Activated naive CD4-positive, alpha-beta T cell treated with anti-CD3 and anti-CD28 coated beads, Interleukin-2, amount 10 ng/mL, durations not matched to agents 7 days and 5 days (primary cell): ENCODE measurements at regions not wholly inside any gene's neighbourhood (a gene's known extent, or its start where the extent isn't known, plus 50 kb on each side); places are given as distances from the start of the nearest gene placed in this dataset.
"Not testable (repeated sequence)": the region's sequence is repeated elsewhere in the genome, so short reads cannot be mapped to it uniquely, and the experiment has no call there.

ENCODE experiments used
- CTCF ChIA-PET: fragments of 350-600 bp; sonication (Branson Sonifier 250); formaldehyde crosslinking; loops from one replicate; lab custom pipeline; 2021; ENCODE audit warnings: antibody characterized with exemption; lab: Charles Lee
- DNase-seq: peaks from one replicate; pipeline ENCODE4 v3.0.0-alpha.2; 2020
- H3K27ac Mint-ChIP-seq: one replicate; pipeline ENCODE4 v1.8.0; 2021; ENCODE audit warnings: mild to moderate bottlenecking, moderate library complexity, mixed read lengths
- H3K27me3 Mint-ChIP-seq: one replicate; pipeline ENCODE4 v1.8.0; 2021; ENCODE audit warnings: mild to moderate bottlenecking, mixed read lengths
- H3K36me3 Mint-ChIP-seq: one replicate; pipeline ENCODE4 v1.8.0; 2021; ENCODE audit warnings: mixed read lengths
- H3K4me1 Mint-ChIP-seq: one replicate; pipeline ENCODE4 v1.8.0; 2021; ENCODE audit warnings: mixed read lengths
- H3K4me3 Mint-ChIP-seq: one replicate; pipeline ENCODE4 v1.8.0; 2021; ENCODE audit warnings: mild to moderate bottlenecking, moderate library complexity, mixed read lengths
- H3K9me3 Mint-ChIP-seq: one replicate; pipeline ENCODE4 v1.8.0; 2021; ENCODE audit warnings: mixed read lengths

DNA sequence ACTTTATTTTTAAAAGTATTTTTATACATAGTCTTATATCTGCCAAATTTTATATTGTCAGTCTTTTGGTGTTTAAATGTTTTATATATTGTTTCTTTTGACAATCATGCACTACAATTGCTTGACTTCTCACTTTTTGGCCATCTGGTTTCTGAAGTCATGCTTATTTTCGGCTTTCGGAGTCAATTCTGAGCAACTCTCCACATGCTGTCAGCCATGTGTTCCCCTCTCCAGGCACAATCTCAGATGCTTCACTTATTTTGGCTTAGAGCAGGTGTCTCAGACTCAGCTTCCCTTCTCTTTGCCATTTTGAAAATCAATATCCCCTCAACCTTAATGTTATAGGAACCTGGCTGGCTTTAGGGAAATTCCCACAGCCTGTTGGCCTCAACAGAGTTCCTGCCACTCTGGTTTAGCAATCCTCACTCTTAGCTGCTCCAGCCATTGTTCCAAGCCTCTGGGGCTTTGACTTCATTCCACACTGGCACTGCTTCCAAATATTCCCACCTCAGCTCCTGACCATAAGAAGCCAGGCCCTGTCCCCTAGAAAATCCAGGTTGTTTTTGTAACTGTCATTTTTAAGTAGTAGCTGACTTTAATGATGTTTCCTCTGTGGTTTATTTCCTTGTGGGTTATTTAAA lies 125.5 kb upstream of the FAR2 start:
- Mint-ChIP-seq H3K4me1 (peaks cover 8% of the 10 kb centered on the region), H3K4me3 (no peak overlapping the region), H3K9me3 (no peaks in the 10 kb centered on the region), H3K27ac (no peak overlapping the region), H3K27me3 (no peaks in the 10 kb centered on the region), H3K36me3 (no peaks in the 10 kb centered on the region)
- CTCF ChIA-PET = no interaction called here
- no peak for DNase-seq

DNA sequence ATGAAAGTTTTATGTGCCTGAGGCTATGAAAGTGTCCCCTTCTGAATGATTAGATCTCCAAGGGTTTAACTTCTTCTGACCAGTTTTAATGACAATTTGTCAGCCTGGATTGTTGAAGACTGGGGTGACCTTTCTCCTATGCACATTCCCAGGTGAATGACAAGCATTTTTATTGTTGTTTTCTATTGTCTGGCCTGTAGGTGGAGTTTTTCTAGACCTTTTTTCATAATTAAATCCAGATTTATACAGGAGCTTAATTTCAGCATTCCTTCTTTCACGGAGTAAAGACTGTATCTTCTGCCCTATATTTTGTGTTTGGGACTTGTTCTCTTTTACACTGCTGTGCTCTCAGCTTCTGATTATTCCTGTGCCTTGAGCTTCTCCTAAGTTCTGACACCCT lies 125.0 kb upstream of the FAR2 start:
- H3K4me1 Mint-ChIP-seq = peaks cover 8% of the 10 kb centered on the region
- CTCF ChIA-PET = no interaction called here
- DNase-seq = no peak
- no peak overlapping the region for H3K27ac Mint-ChIP-seq
- H3K36me3 Mint-ChIP-seq = no peaks in the 10 kb centered on the region
- no peaks in the 10 kb centered on the region for H3K9me3 Mint-ChIP-seq
- H3K27me3 Mint-ChIP-seq = no peaks in the 10 kb centered on the region
- no peak overlapping the region for H3K4me3 Mint-ChIP-seq

DNA sequence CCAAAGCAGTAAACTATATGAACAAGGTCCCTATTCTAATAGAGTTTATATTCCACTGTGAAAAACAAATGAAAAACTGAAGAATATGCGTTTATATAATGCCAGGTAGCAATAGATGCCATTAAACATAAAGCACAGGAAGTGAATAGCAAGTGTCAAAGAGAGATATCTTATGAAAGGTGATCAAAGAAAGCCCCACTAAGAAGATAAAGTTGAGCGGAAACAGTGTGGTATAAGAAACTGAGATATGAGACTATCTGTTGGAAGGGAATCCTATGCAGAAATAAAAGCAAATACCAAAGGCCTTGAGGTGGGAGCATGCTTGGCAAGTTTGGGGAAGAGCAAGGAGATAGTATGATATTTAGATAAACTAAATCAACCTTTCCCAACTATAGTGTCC lies 123.1 kb upstream of the FAR2 start:
- no peak overlapping the region for H3K4me3 Mint-ChIP-seq
- DNase-seq = no peak
- H3K27ac Mint-ChIP-seq = no peak overlapping the region
- H3K27me3 Mint-ChIP-seq = no peaks in the 10 kb centered on the region
- CTCF ChIA-PET = no interaction called here
- H3K4me1 Mint-ChIP-seq = peaks cover 8% of the 10 kb centered on the region
- H3K36me3 Mint-ChIP-seq = no peaks in the 10 kb centered on the region
- H3K9me3 Mint-ChIP-seq = no peaks in the 10 kb centered on the region

DNA sequence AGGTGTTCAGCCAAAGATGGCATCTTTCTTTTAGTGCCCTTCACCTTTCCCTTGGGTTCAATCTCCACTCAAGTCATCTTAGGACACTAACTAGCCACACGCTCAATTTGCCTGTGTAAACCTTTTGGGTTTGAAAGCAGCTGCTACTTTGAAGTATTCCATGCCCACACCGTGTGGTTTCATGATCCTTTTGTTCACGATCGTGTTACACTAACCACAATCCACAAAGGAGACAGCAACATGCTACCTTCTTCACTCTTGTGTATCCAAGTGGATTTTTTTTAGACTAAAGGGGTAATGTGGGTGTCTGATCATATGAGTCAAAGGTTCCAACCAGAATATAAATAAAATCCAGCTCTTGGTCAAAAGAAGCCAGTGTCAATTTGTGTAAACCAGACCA lies 122.7 kb upstream of the FAR2 start:
- CTCF ChIA-PET = interaction anchor here (1.1 kb wide), 1 partner anchor 291 kb away, joined by 3 read pairs; no protein-coding TSS in a partner anchor
- no peak for DNase-seq
- Mint-ChIP-seq H3K4me1 (peaks cover 8% of the 10 kb centered on the region), H3K9me3 (no peaks in the 10 kb centered on the region), H3K36me3 (no peaks in the 10 kb centered on the region), H3K27me3 (no peaks in the 10 kb centered on the region), H3K27ac (no peak overlapping the region), H3K4me3 (no peak overlapping the region)

DNA sequence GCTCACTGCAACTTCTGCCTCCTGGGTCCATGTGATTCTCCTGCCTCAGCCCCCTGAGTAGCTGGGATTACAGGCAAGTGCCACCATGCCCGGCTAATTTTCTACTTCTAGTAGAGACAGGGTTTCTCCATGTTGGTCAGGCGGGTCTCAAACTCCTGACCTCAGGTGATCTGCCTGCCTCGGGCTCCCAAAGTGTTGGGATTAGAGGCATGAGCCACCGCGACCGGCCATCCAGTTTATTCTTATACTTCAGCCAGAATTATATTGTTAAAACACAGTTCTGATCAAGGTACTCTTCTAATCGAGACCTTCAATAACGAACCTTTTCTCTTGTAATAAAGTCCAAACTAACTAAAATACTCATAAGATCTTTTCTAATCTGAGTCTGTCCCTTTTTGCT lies 119.6 kb upstream of the FAR2 start:
- H3K4me3 Mint-ChIP-seq, H3K36me3 Mint-ChIP-seq, H3K27ac Mint-ChIP-seq, DNase-seq, H3K9me3 Mint-ChIP-seq, H3K27me3 Mint-ChIP-seq, H3K4me1 Mint-ChIP-seq, CTCF ChIA-PET: not testable (repeated sequence)

DNA sequence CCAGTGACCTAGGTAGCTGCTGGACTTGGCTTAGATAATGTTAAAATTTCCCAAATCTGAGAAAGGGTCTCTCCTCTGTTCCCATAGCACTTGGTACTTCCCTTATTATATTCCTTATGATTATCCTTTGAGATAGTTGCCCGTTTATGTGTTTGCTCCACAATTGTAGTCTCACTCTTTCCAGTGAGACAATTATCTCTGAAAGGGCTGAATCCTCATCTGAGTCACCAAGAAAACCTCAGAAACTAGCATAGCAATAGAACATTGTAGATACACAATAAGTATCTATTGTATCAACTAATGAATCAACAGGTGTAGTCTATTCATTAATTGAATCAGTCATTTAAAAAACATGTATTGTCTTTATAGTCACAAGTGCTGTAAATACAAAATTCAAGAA lies 119.1 kb upstream of the FAR2 start:
- no peak for DNase-seq
- Mint-ChIP-seq H3K9me3 (no peaks in the 10 kb centered on the region), H3K4me3 (no peak overlapping the region), H3K27ac (no peak overlapping the region), H3K36me3 (no peaks in the 10 kb centered on the region), H3K4me1 (peaks cover 8% of the 10 kb centered on the region), H3K27me3 (no peaks in the 10 kb centered on the region)
- CTCF ChIA-PET = no interaction called here

DNA sequence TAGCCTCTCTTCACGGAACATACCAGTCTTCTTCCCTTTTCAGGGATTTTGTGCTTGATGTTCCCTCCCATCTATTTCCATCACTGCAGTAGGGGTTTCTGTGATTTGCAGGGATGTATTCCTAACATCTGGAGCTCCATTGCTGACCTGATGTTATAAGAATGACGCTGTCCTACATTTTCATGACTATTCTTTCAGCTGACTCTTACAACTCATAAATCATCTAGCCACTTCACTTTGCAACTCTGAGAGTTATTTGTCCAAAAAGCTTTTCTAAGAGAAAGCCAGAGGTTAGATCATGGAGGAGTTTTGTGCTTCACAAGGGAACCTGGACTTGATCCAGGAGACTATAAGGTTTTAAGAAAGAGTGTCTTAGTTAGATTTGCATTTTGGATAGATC lies 116.6 kb upstream of the FAR2 start:
- CTCF ChIA-PET = no interaction called here
- H3K4me1 Mint-ChIP-seq = no peaks in the 10 kb centered on the region
- DNase-seq = no peak
- no peaks in the 10 kb centered on the region for H3K27me3 Mint-ChIP-seq
- no peak overlapping the region for H3K4me3 Mint-ChIP-seq
- no peaks in the 10 kb centered on the region for H3K36me3 Mint-ChIP-seq
- H3K27ac Mint-ChIP-seq = no peak overlapping the region
- no peaks in the 10 kb centered on the region for H3K9me3 Mint-ChIP-seq

DNA sequence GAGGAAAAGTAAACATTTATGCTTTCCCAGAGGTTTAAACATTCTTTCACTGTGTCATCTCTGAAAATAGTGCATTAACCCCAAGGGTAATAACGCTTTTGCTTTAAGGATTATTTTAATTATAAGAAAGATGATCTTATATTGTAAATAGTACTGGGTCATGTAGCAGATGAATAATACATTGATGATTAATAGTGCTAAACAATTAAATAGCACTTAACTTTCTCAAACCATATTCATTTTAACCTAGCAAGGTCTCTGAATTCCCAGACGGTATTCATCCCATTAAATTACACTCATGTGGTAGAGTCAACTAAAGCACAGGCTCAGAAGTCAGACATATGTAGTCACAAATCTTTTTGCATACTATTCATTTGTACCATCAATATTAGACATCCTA lies 115.6 kb upstream of the FAR2 start:
- DNase-seq = no peak
- H3K4me1 Mint-ChIP-seq = no peaks in the 10 kb centered on the region
- CTCF ChIA-PET = no interaction called here
- H3K27ac Mint-ChIP-seq = no peak overlapping the region
- H3K9me3 Mint-ChIP-seq = no peaks in the 10 kb centered on the region
- no peak overlapping the region for H3K4me3 Mint-ChIP-seq
- no peaks in the 10 kb centered on the region for H3K36me3 Mint-ChIP-seq
- no peaks in the 10 kb centered on the region for H3K27me3 Mint-ChIP-seq

DNA sequence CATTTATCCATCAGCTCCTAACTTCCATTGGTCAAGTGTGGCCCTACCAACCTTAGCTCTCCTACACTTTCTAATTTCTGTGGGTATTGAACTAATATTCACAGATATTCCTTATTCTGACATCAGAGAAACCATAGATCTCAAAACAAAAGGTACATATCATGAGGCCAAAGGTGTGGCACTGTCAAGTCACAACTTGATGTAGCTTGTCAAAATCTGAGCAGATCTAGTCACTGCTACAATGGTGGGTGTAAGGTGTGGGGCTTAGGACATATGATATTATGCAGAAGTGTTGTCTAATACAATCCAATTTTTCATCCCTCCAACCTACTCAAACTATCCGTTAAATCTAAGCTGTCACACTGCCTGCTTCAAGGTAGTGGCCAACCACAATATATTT lies 114.0 kb upstream of the FAR2 start:
- no peaks in the 10 kb centered on the region for H3K9me3 Mint-ChIP-seq
- H3K27me3 Mint-ChIP-seq = no peaks in the 10 kb centered on the region
- H3K4me1 Mint-ChIP-seq = no peaks in the 10 kb centered on the region
- no peak overlapping the region for H3K4me3 Mint-ChIP-seq
- H3K36me3 Mint-ChIP-seq = no peaks in the 10 kb centered on the region
- CTCF ChIA-PET = no interaction called here
- DNase-seq = no peak
- H3K27ac Mint-ChIP-seq = no peak overlapping the region

DNA sequence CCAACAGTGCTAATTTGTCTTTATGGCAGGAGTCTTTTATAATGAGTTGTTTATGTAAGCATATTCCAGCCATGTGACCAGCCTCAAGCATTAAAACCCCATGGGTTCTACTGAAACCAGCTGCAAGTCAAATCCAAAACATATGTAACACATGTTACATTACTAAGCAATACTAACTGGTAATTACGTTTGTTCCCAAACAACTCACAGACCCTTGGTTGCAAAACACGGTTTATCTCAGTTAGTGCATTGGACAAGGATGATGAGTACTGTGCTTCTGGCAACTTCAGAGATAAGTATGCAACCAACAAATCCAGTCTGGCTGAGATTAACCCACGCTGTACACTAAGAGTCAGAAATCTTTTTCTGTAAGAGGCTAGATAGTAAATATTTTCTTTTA lies 110.1 kb upstream of the FAR2 start:
- CTCF ChIA-PET = no interaction called here
- DNase-seq = no peak
- H3K36me3 Mint-ChIP-seq = no peaks in the 10 kb centered on the region
- H3K9me3 Mint-ChIP-seq = no peaks in the 10 kb centered on the region
- no peak overlapping the region for H3K4me3 Mint-ChIP-seq
- no peaks in the 10 kb centered on the region for H3K4me1 Mint-ChIP-seq
- H3K27me3 Mint-ChIP-seq = peaks cover 6% of the 10 kb centered on the region
- H3K27ac Mint-ChIP-seq = no peak overlapping the region

DNA sequence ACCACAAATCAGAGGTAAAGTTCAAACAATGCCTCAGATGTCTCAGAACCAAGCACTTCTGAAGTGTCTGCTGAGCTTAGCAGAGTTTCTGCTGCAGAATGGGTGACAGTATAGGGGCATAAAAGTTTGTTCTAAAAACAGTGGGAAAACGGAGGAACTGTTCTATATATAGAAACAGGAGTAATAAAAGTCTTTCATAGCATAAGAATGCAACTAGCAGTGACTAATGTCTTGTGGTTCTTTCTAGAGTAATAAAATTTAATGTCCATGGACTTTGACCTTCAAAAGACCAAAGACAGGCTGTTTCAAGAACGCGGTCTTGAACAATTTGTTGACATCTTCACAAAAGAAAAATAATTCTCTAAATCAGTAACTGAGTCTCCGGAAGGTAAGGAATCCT lies 107.5 kb upstream of the FAR2 start:
- H3K4me1 Mint-ChIP-seq = no peaks in the 10 kb centered on the region
- no peak for DNase-seq
- CTCF ChIA-PET = no interaction called here
- H3K36me3 Mint-ChIP-seq = no peaks in the 10 kb centered on the region
- no peak overlapping the region for H3K4me3 Mint-ChIP-seq
- peaks cover 6% of the 10 kb centered on the region for H3K27me3 Mint-ChIP-seq
- no peak overlapping the region for H3K27ac Mint-ChIP-seq
- no peaks in the 10 kb centered on the region for H3K9me3 Mint-ChIP-seq

DNA sequence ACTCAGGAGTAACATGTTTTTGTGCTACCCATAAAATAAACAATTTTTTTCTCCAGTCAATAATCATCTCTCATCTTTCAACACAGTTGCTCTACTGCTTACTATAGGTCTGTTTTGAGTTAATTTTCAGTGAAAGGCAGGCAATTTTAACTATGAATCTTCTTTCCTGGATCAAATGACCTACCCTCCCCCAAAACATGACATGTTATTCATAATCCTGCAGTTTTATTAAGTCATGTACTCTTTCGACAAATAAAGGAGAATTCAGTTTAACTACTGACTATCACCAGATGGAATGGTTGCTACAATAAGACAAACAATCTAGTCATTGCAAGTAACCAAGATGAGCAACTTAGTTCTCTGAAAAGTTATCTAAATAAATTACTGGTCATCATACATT lies 106.0 kb upstream of the FAR2 start:
- no peaks in the 10 kb centered on the region for H3K36me3 Mint-ChIP-seq
- DNase-seq = no peak
- H3K4me1 Mint-ChIP-seq = no peaks in the 10 kb centered on the region
- no peak overlapping the region for H3K4me3 Mint-ChIP-seq
- no peaks in the 10 kb centered on the region for H3K9me3 Mint-ChIP-seq
- CTCF ChIA-PET = interaction anchor here (0.9 kb wide), 1 partner anchor 16 kb away, joined by 5 read pairs; no protein-coding TSS in a partner anchor
- H3K27me3 Mint-ChIP-seq = peaks cover 6% of the 10 kb centered on the region
- no peak overlapping the region for H3K27ac Mint-ChIP-seq

DNA sequence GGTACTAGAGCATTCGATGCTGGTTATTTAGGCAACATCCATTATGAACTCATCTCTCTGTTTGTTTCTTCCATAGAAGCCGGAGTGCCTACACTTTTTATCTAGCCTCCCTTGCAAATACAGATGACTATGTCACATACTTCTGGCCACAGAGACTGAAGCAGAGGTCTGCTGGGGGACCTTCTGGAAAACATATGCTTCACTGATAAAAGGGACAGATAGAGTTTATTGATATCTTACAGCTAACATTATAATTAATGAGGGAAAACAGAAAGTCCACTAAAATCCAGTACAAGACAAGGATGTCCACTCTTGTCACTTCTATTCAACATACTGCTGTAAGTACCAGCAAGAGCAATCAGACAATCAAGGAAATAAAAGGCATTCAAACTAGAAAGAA lies 104.3 kb upstream of the FAR2 start:
- no peak for DNase-seq
- CTCF ChIA-PET = interaction anchor here (1.2 kb wide), 1 partner anchor 273 kb away, joined by 4 read pairs; no protein-coding TSS in a partner anchor
- H3K4me1 Mint-ChIP-seq = no peaks in the 10 kb centered on the region
- no peak overlapping the region for H3K4me3 Mint-ChIP-seq
- no peaks in the 10 kb centered on the region for H3K9me3 Mint-ChIP-seq
- H3K27ac Mint-ChIP-seq = no peak overlapping the region
- peaks cover 6% of the 10 kb centered on the region for H3K27me3 Mint-ChIP-seq
- H3K36me3 Mint-ChIP-seq = no peaks in the 10 kb centered on the region

DNA sequence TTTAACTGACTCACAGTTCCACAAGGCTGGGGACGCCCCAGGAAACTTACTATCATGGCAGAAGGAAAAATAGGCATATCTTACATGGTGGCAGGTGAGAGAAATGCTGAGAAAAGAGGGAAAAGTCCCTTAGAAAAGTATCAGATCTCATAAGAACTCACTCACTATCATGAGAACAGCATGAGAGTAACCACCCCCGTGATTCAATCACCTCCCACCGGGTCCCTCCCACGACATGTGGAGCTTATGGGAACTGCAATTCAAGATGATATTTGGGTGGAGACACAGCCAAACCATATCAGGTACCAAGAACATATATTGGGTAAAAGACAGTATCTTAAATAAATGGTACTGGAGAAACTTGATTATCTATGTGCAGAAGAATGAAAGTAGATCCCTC lies 100.3 kb upstream of the FAR2 start:
- Mint-ChIP-seq H3K4me1 (no peaks in the 10 kb centered on the region), H3K9me3 (no peaks in the 10 kb centered on the region), H3K4me3 (no peak overlapping the region), H3K27me3 (peaks cover 2% of the 10 kb centered on the region), H3K36me3 (no peaks in the 10 kb centered on the region), H3K27ac (no peak overlapping the region)
- DNase-seq = no peak
- CTCF ChIA-PET = no interaction called here

DNA sequence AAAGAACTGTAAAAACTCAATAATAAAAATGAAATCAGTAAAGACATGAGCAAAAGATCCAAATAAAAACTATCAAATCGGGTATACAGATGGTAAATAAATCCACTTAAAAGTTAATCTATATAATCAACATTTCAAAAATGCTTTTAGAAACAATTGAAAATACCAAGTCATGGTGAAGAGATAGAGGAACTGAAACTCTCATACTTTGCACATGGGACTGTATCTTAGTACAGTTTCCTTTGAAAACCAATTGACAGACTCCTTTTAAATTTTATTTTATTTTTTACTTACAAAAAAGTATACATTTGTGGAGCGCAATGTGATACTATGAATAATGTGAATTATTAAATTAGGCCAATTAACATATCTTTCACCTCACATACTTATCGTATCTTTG lies 98.6 kb upstream of the FAR2 start:
- H3K27ac Mint-ChIP-seq = no peak overlapping the region
- H3K36me3 Mint-ChIP-seq = no peaks in the 10 kb centered on the region
- H3K27me3 Mint-ChIP-seq = no peaks in the 10 kb centered on the region
- no peak for DNase-seq
- no peak overlapping the region for H3K4me3 Mint-ChIP-seq
- H3K4me1 Mint-ChIP-seq = no peaks in the 10 kb centered on the region
- CTCF ChIA-PET = no interaction called here
- no peaks in the 10 kb centered on the region for H3K9me3 Mint-ChIP-seq

DNA sequence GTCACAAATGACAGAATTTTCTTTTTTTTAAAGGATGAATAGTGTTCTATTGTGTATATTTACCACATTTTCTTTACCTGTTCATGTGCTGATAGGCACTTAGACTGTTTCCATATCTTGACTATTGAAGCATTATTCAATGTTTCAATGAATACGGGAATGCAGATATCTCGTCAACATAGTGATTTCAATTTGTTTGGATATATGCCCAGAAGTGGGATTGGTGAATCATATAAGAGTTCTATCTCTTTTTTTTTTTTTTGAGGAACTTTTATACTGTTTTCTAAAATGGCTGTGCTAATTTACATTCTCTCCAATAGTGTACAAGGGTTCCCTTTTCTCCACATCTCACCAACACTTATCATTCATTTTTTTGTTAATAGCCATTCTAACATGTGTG lies 97.9 kb upstream of the FAR2 start:
- H3K36me3 Mint-ChIP-seq = no peaks in the 10 kb centered on the region
- H3K4me3 Mint-ChIP-seq = no peak overlapping the region
- no peak for DNase-seq
- no peaks in the 10 kb centered on the region for H3K4me1 Mint-ChIP-seq
- no peaks in the 10 kb centered on the region for H3K9me3 Mint-ChIP-seq
- no peaks in the 10 kb centered on the region for H3K27me3 Mint-ChIP-seq
- CTCF ChIA-PET = no interaction called here
- no peak overlapping the region for H3K27ac Mint-ChIP-seq
